Gastrocnemius medialis (tissue), 4 donors: ENCODE measurements at regions not wholly inside any gene's neighbourhood (a gene's known extent, or its start where the extent isn't known, plus 50 kb on each side); places are given as distances from the start of the nearest gene placed in this dataset.

ENCODE experiments used
- ATAC-seq, 2 donors: fragments of 150-250 bp; one replicate each; pipeline ENCODE4 v1.9.1; 2016
- DNase-seq, 2 donors: peaks; one replicate each; pipeline ENCODE4 v3.0.0-alpha.2; 2019
- H3K27ac ChIP-seq, 4 donors: fragments of 200-600 bp; sonication (generic); 1 replicate in 1 of 4; 2 replicates in 3 of 4; pipeline ENCODE4 v1.5.1; 2016 to 2018; ENCODE audit warnings: mild to moderate bottlenecking in 2 of 4, moderate library complexity in 1 of 4
- H3K27me3 ChIP-seq, 3 donors: fragments of 200-600 bp; sonication (generic) in 2 of 3; 1 replicate in 1 of 3; 2 replicates in 2 of 3; pipeline versions ENCODE4 v1.5.1 to v1.6.0; 2016 to 2019; ENCODE audit warnings: mild to moderate bottlenecking in 1 of 3, moderate library complexity in 1 of 3
- H3K36me3 ChIP-seq, 2 donors: fragments of 200-600 bp; sonication (generic) in 1 of 2; one replicate each; pipeline ENCODE4 v1.5.1; 2017 to 2018
- H3K4me1 ChIP-seq, 2 donors: fragments of 200-600 bp; sonication (generic) in 1 of 2; one replicate each; pipeline ENCODE4 v1.5.1; 2016 to 2017; ENCODE audit warnings: mild to moderate bottlenecking in 2 of 2
- H3K4me3 ChIP-seq, 4 donors: fragments of 200-600 bp; sonication (generic) in 3 of 4; 1 replicate in 1 of 4; 2 replicates in 3 of 4; pipeline ENCODE4 v1.5.1; 2016 to 2019; ENCODE audit warnings: mild to moderate bottlenecking in 2 of 4
- H3K9me3 ChIP-seq, 3 donors: fragments of 200-600 bp; sonication (generic) in 2 of 3; 1 replicate in 1 of 3; 2 replicates in 2 of 3; pipeline ENCODE4 v1.5.1; 2016 to 2019
- POLR2A ChIP-seq, 2 donors: fragments of 450-650 bp; IDR thresholded peaks; one replicate each; pipeline ENCODE4 v1.6.1; 2017; ENCODE audit warnings: antibody characterized with exemption in 2 of 2, mild to moderate bottlenecking in 2 of 2, moderate library complexity in 2 of 2
- in situ Hi-C, 4 donors: fragments of 200-750 bp; cut with MboI; loops; one replicate each; pipeline versions ENCODE4 v1.15.0 to v1.8.0; 2017; ENCODE audit warnings: low sequenced_read_pairs in 4 of 4
- intact Hi-C: fragments of 100-400 bp; cut with DNase I; formaldehyde crosslinking; loops from one replicate; pipeline ENCODE4 v1.15.1; 2023; ENCODE audit warnings: low total_unique reads
- TF ChIP-seq, protein P1 (sequence below), 5 experiments: fragments of 450-650 bp in 3 of 5; fragments of 200-600 bp in 2 of 5; sonication (generic) in 2 of 5; IDR thresholded peaks in 4 of 5; conservative IDR thresholded peaks in 1 of 5; 1 replicate in 4 of 5; 2 replicates in 1 of 5; pipeline ENCODE4 v1.5.1; 2016 to 2019; ENCODE audit warnings: antibody characterized with exemption in 5 of 5, mild to moderate bottlenecking in 3 of 5, moderate library complexity in 3 of 5

DNA sequence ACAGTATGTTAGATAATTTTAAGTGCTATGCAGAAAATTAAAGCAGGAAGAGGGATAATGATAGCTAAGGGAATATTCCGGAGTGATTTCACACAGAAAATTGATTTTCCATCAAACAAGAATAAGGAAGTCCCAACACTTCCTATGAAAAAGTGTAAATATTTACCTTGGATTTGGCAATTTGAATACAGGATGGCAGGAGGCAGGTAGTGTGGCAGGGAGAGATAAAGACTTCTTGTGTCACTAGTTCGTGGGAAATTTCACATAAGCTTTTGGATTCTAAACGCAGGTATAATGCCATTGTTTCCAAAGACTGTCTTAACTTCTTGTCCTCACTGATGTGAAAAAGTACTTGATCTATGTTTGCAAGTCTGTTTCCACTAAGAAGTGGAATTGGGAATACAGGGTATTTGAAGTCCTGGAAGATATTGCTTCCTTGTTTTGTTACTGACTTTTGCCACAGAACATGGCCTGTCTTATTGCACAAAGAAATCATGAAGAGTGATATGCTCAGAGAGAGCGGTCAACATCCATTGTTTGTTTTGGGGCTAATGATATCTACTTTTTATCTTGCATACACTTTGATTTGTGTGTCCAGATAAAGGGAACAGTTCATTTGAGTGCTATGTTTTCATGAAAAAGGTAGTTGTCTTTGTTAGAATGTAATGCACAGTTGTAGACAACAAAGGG lies 1216.1 kb upstream of the FAM98A start:
- Histone ChIP-seq H3K27me3 (no peaks in the 10 kb centered on the region), H3K27ac (no peak overlapping the region), H3K9me3 (no peaks in the 10 kb centered on the region), H3K4me1 (no peaks in the 10 kb centered on the region), H3K36me3 (no peaks in the 10 kb centered on the region), H3K4me3 (no peak overlapping the region)
- in situ Hi-C loops = no loop called here
- intact Hi-C loops = no loop called here
- no peak for TF ChIP-seq POLR2A (IDR thresholded peaks at IDR 0.05)
- TF ChIP-seq, protein P1, sequence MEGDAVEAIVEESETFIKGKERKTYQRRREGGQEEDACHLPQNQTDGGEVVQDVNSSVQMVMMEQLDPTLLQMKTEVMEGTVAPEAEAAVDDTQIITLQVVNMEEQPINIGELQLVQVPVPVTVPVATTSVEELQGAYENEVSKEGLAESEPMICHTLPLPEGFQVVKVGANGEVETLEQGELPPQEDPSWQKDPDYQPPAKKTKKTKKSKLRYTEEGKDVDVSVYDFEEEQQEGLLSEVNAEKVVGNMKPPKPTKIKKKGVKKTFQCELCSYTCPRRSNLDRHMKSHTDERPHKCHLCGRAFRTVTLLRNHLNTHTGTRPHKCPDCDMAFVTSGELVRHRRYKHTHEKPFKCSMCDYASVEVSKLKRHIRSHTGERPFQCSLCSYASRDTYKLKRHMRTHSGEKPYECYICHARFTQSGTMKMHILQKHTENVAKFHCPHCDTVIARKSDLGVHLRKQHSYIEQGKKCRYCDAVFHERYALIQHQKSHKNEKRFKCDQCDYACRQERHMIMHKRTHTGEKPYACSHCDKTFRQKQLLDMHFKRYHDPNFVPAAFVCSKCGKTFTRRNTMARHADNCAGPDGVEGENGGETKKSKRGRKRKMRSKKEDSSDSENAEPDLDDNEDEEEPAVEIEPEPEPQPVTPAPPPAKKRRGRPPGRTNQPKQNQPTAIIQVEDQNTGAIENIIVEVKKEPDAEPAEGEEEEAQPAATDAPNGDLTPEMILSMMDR (IDR thresholded peaks at IDR 0.05 in 4 of 5, conservative IDR thresholded peaks at IDR 0.05 in 1 of 5) = no peak
- DNase-seq (no peak), ATAC-seq (no peak)

DNA sequence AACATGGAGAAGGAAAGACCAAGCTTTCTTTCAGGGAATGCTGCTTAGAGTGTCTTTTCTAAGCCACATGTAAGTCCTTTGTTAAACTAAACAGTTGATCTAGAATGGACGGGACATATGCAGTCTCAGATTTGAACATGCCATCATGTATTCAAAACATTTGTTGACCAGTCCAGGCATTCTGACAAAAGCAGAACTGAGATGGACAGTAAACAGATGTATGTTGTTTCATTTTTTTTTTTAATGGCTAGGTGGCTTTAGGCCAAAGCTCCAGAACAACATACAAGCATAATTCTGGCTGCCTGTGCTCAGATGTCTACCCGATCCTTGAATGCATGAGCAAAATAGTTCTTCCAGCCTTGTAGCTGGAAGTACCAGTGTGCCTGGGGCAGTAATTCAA lies 1211.4 kb upstream of the FAM98A start:
- Histone ChIP-seq H3K27ac (no peak overlapping the region), H3K27me3 (no peaks in the 10 kb centered on the region), H3K4me1 (no peaks in the 10 kb centered on the region), H3K36me3 (no peaks in the 10 kb centered on the region), H3K4me3 (no peak overlapping the region), H3K9me3 (no peaks in the 10 kb centered on the region)
- in situ Hi-C loops = no loop called here
- TF ChIP-seq POLR2A (IDR thresholded peaks at IDR 0.05) = no peak
- TF ChIP-seq, protein P1 (IDR thresholded peaks at IDR 0.05 in 4 of 5, conservative IDR thresholded peaks at IDR 0.05 in 1 of 5) = no peak
- ATAC-seq (no peak), DNase-seq (no peak)
- intact Hi-C loops = no loop called here

DNA sequence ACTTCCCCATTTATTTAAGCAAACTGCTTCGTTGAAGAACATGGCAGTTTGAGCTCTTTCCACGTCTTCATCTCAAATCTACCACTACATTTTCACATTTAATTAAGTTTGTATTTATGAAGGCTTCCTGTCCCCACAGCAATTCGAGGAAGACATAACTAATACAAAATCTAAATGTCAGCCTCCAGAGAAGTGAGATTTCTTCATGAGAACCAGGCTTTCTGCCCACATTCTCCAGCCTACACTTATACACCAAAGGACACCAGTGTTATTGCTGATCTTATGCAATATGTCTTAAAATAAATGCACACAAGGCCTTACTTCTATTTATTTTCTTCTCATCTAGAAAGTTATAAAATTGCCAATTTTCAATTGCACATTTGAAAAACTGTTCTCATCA lies 1209.3 kb upstream of the FAM98A start:
- Histone ChIP-seq H3K27ac (no peak overlapping the region), H3K27me3 (no peaks in the 10 kb centered on the region), H3K9me3 (no peaks in the 10 kb centered on the region), H3K36me3 (no peaks in the 10 kb centered on the region), H3K4me3 (no peak overlapping the region), H3K4me1 (no peaks in the 10 kb centered on the region)
- in situ Hi-C loops (no loop called here), intact Hi-C loops (no loop called here)
- TF ChIP-seq, protein P1 (IDR thresholded peaks at IDR 0.05 in 4 of 5, conservative IDR thresholded peaks at IDR 0.05 in 1 of 5) = no peak
- TF ChIP-seq POLR2A (IDR thresholded peaks at IDR 0.05) = no peak
- DNase-seq = no peak
- no peak for ATAC-seq

DNA sequence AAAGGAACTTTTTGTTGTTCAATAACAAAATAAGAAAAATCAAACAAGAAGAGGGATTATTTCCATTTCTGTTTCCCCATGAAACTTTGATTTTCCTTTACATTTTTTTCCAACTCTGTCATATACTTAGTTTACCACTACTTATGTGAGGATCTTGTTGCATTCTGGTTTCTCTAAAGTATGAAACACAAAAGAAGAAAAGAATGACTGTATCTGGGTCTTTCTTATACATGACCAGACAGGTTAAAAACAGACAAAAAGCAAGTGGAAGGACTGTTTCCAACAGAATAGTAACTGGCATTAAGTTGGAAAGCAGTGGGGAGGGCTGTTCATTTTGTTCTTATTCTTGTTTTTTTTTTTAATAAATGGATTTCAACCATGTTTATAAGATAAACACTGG lies 1207.8 kb upstream of the FAM98A start:
- Histone ChIP-seq H3K4me3 (no peak overlapping the region), H3K4me1 (no peaks in the 10 kb centered on the region), H3K9me3 (no peaks in the 10 kb centered on the region), H3K36me3 (no peaks in the 10 kb centered on the region), H3K27ac (no peak overlapping the region), H3K27me3 (no peaks in the 10 kb centered on the region)
- ATAC-seq = no peak
- no peak for DNase-seq
- intact Hi-C loops = no loop called here
- in situ Hi-C loops = no loop called here
- no peak for TF ChIP-seq POLR2A (IDR thresholded peaks at IDR 0.05)
- TF ChIP-seq, protein P1 (IDR thresholded peaks at IDR 0.05 in 4 of 5, conservative IDR thresholded peaks at IDR 0.05 in 1 of 5) = no peak

DNA sequence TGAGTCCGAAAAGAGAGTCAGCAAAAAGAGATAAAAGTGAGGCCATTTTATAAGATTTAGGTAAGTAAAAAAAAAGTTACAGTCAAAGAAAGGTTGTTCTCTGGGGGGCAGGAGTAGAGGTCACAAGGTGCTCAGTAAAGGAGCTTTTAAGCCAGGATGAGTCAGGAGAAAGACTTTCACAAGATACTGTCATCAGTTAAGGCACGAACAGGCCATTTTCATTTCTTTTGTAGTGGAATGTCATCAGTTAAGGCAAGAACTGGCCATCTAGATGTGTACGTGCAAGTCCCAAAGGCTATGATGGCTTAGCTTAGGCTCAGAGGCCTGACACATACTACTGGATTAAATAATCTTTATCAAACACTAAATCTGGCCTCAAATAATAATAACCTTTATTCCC lies 1207.3 kb upstream of the FAM98A start:
- TF ChIP-seq POLR2A (IDR thresholded peaks at IDR 0.05) = no peak
- TF ChIP-seq, protein P1 (IDR thresholded peaks at IDR 0.05 in 4 of 5, conservative IDR thresholded peaks at IDR 0.05 in 1 of 5) = no peak
- H3K9me3 ChIP-seq = no peaks in the 10 kb centered on the region
- no peaks in the 10 kb centered on the region for H3K27me3 ChIP-seq
- intact Hi-C loops = no loop called here
- in situ Hi-C loops = no loop called here
- H3K4me1 ChIP-seq = no peaks in the 10 kb centered on the region
- no peak overlapping the region for H3K27ac ChIP-seq
- DNase-seq (no peak), ATAC-seq (no peak)
- H3K4me3 ChIP-seq = no peak overlapping the region
- no peaks in the 10 kb centered on the region for H3K36me3 ChIP-seq
